HFFc6 (cell line): ENCODE measurements at regions not wholly inside any gene's neighbourhood (a gene's known extent, or its start where the extent isn't known, plus 50 kb on each side); places are given as distances from the start of the nearest gene placed in this dataset. TPM values are rescaled to one million over a fixed set of nuclear protein-coding genes. Genes with fewer than 3 reads are reported as not detected.

Experiments used
- microRNA-seq: library from miRNA; unstranded; fragments of <30 nt; microRNA quantifications from one replicate; pipeline ENCODE4, GENCODE V29; 2019

Small RNA genes lying in the stretch of these regions (microRNA-seq; reads per million reads assigned to microRNA genes)
- not detected for gene MIR6080
